ENCODE measurements at regions not wholly inside any gene's neighbourhood (a gene's known extent, or its start where the extent isn't known, plus 50 kb on each side); places are given as distances from the start of the nearest gene placed in this dataset.

DNA sequence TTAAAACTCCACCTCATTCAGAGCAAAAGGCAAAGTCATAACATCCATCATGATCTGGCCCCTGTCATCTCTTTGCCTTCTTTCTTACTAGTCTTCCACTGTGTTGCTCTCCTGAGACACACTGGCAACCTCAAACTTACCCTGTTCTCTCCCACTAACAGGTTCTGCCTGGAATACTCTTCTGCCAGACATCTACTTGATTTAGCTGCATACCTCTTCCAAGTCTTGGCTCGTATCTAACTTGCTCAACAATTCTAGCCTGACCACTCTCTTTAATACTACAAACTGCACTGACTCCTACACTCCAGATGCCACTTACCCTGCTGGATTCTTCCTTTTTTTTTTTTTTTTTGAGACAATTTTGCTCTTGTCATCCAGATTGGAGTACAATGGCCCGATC is 167.0 kb upstream of the MTPN start:
- no peak overlapping the region for H3K4me3 ChIP-seq (ENCODE audit: control insufficient read depth, low read depth, low read length)
- DNase-seq (ENCODE audit: low read depth) = no peak
- no peak for TF ChIP-seq CTCF (conservative IDR thresholded peaks at IDR 0.05; ENCODE audit: control insufficient read depth, insufficient read depth, low read depth, low read length)

DNA sequence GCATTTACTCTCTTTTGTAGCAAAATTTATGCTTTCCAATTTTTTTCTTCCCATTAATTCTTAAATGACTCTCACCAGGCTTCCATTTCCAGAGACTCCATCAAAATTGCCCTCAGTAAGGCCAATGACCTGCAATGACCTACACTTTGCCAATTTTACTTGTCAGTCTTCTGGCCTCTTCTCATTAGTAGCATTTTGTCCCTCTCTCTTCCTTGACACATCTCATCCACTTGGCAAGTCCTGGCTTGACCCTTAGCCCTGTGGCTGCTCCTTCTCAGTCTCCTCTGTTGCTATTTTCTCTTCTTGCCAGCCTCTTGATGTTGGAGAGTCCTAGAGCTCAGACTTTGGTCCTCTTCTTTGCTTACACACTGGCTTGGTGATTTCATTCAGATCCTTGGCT is 166.1 kb upstream of the MTPN start:
- DNase-seq (ENCODE audit: low read depth) = no peak
- H3K4me3 ChIP-seq (ENCODE audit: control insufficient read depth, low read depth, low read length) = no peak overlapping the region
- no peak for TF ChIP-seq CTCF (conservative IDR thresholded peaks at IDR 0.05; ENCODE audit: control insufficient read depth, insufficient read depth, low read depth, low read length)

GRCh38 chr7:136142583-136142982 is 165.4 kb upstream of the MTPN start:
- TF ChIP-seq CTCF (conservative IDR thresholded peaks at IDR 0.05; ENCODE audit: control insufficient read depth, insufficient read depth, low read depth, low read length) = no peak
- DNase-seq (ENCODE audit: low read depth) = no peak
- H3K4me3 ChIP-seq (ENCODE audit: control insufficient read depth, low read depth, low read length) = no peak overlapping the region

DNA sequence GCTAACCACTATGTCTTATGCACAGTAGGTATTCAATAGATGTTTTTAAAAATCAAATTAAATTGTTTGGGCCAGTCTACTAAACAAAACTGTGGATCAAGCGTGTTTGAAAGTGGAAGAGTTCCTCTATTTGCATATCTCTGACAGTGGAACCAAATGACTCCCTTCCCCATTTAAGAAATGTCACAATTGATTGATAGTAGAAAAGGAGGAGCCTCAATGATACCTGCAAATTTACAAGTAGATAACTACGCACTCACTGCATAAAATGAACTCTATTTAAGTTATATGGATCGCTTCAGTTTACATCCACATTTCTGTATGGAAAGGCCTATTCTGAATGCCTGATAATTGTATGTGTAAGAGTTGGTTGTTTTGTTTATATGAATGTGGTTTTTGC is 163.3 kb upstream of the MTPN start:
- no peak for TF ChIP-seq CTCF (conservative IDR thresholded peaks at IDR 0.05; ENCODE audit: control insufficient read depth, insufficient read depth, low read depth, low read length)
- no peak for DNase-seq (ENCODE audit: low read depth)
- H3K4me3 ChIP-seq (ENCODE audit: control insufficient read depth, low read depth, low read length) = no peak overlapping the region

GRCh38 chr7:136139417-136139816 is 162.3 kb upstream of the MTPN start:
- DNase-seq (ENCODE audit: low read depth) = no peak
- TF ChIP-seq CTCF (conservative IDR thresholded peaks at IDR 0.05; ENCODE audit: control insufficient read depth, insufficient read depth, low read depth, low read length) = no peak
- H3K4me3 ChIP-seq (ENCODE audit: control insufficient read depth, low read depth, low read length) = no peak overlapping the region

DNA sequence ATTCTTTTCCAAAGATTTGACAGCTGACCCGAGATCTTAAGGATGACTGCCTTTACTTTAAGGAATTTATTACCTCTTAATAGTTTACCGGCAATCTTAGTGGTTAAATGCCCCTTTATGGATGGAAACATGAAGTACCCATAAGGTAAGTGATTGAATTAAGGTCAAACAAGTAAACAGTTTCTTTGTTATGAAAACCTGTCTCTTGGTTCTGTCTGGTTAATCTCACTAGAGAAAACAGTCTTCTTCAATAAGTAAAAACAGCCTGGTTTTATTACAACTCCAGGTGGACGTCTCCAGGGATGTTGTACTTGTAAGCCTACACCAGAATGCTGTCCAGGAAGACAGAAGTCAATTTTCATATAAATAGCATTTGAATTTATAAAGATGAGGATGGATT is 161.8 kb upstream of the MTPN start:
- no peak overlapping the region for H3K4me3 ChIP-seq (ENCODE audit: control insufficient read depth, low read depth, low read length)
- no peak for DNase-seq (ENCODE audit: low read depth)
- no peak for TF ChIP-seq CTCF (conservative IDR thresholded peaks at IDR 0.05; ENCODE audit: control insufficient read depth, insufficient read depth, low read depth, low read length)

DNA sequence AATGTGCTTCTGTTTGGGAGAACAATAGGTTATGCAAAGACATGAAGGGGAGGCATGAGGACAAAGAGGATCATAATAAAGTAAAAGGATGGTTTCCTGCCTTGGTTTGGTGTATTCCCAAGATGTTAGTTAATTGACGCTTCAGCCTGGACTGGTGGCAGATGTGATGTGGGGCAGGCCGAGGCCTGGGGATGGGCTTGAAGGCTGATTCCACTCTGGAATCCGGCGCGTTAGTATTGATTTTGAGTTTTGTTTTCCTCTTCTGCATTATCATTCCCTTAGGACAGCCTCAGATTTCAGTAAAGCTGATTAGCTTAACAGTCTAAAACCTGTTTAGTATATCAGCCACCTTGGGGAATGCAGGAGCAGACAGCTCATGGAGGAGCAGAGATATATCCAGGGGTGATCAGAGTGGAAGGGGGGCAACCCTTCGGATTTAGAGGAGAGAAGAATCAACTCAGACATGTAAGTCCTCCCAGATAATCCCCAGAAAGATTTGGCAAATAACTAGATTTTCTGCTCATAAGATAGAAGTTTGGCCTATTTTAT is 159.8 kb upstream of the MTPN start:
- no peak overlapping the region for H3K4me3 ChIP-seq (ENCODE audit: control insufficient read depth, low read depth, low read length)
- no peak for DNase-seq (ENCODE audit: low read depth)
- TF ChIP-seq CTCF (conservative IDR thresholded peaks at IDR 0.05; ENCODE audit: control insufficient read depth, insufficient read depth, low read depth, low read length) = no peak

Data from fibroblast of mammary gland (primary cell).